ENCODE measurements at regions not wholly inside any gene's neighbourhood (a gene's known extent, or its start where the extent isn't known, plus 50 kb on each side); places are given as distances from the start of the nearest gene placed in this dataset.

DNA sequence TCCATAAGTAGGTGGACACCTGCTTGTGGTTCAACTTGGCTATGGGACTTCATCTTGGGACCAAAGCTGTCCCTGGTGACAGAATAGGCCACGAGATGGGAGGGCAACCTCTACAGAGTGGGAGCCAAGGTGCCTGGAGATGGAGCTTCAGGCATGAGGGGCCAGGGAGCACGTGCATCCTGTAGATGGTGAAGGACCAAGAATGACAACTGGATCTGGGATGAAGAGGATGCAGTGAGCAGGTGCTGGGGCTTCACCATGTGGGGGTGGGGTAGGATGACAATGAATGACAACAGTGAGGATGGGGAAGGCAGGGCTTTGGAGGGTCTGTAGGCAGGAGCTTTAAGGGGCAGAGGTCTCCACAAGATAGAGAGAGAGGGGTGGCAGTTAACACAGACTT is 372.0 kb upstream of the B3GAT1 start:
- TF ChIP-seq TCF7L2 (IDR thresholded peaks at IDR 0.05; ENCODE audit: borderline replicate concordance, low read depth, low read length) (no peak), KLF16 (tag by site-specific recombination; IDR thresholded peaks at IDR 0.05) (no peak), ZBTB1 (tag by site-specific recombination; IDR thresholded peaks at IDR 0.05) (no peak), ZNF239 (tag by site-specific recombination; IDR thresholded peaks at IDR 0.05) (no peak), ZNF174 (tag by site-specific recombination; IDR thresholded peaks at IDR 0.05) (no peak), ZNF404 (tag by site-specific recombination; IDR thresholded peaks at IDR 0.05) (no peak), ZNF747 (tag by site-specific recombination; IDR thresholded peaks at IDR 0.05) (no peak), ZNF544 (tag by site-specific recombination; IDR thresholded peaks at IDR 0.05) (no peak)
- TF ChIP-seq, protein P1, sequence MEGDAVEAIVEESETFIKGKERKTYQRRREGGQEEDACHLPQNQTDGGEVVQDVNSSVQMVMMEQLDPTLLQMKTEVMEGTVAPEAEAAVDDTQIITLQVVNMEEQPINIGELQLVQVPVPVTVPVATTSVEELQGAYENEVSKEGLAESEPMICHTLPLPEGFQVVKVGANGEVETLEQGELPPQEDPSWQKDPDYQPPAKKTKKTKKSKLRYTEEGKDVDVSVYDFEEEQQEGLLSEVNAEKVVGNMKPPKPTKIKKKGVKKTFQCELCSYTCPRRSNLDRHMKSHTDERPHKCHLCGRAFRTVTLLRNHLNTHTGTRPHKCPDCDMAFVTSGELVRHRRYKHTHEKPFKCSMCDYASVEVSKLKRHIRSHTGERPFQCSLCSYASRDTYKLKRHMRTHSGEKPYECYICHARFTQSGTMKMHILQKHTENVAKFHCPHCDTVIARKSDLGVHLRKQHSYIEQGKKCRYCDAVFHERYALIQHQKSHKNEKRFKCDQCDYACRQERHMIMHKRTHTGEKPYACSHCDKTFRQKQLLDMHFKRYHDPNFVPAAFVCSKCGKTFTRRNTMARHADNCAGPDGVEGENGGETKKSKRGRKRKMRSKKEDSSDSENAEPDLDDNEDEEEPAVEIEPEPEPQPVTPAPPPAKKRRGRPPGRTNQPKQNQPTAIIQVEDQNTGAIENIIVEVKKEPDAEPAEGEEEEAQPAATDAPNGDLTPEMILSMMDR (tag by site-specific recombination; IDR thresholded peaks at IDR 0.05): no peak

Measured in HEK293 (cell line).